Stimulated activated CD4-positive, alpha-beta T cell treated with anti-CD3 and anti-CD28 coated beads, TNF-alpha, amount 100 ng/mL, for 48 hours (primary cell): ENCODE measurements at regions not wholly inside any gene's neighbourhood (a gene's known extent, or its start where the extent isn't known, plus 50 kb on each side); places are given as distances from the start of the nearest gene placed in this dataset.

Source experiments
- DNase-seq, 3 donors: peaks; one replicate each; pipeline ENCODE4 v3.0.0-alpha.2; 2020; ENCODE audit warnings: low read depth in 3 of 3

- no peak for DNase-seq
Measured at GRCh38 chr16:50469744-50470321, 78.4 kb upstream of the NKD1 start.

GRCh38 chr16:50469121-50469743, 79.0 kb upstream of the NKD1 start:
- no peak for DNase-seq

GRCh38 chr16:50468749-50469078, 79.5 kb upstream of the NKD1 start:
- no peak for DNase-seq

GRCh38 chr16:50467943-50468748, 80.0 kb upstream of the NKD1 start:
- DNase-seq: peak in 1 of 3 donors; percentile 14

GRCh38 chr16:50467559-50467942, 80.6 kb upstream of the NKD1 start:
- DNase-seq: no peak

GRCh38 chr16:50466170-50466569, 82.0 kb upstream of the NKD1 start:
- no peak for DNase-seq

- no peak for DNase-seq
Measured at GRCh38 chr16:50464325-50465290, 83.6 kb upstream of the NKD1 start.

GRCh38 chr16:50463581-50464324, 84.4 kb upstream of the NKD1 start:
- no peak for DNase-seq

GRCh38 chr16:50462793-50463507, 85.2 kb upstream of the NKD1 start:
- DNase-seq: no peak

GRCh38 chr16:50461400-50461760, 86.8 kb upstream of the NKD1 start:
- DNase-seq: no peak

GRCh38 chr16:50460538-50461399, 87.4 kb upstream of the NKD1 start:
- DNase-seq: no peak

GRCh38 chr16:50459496-50460080, 88.6 kb upstream of the NKD1 start:
- DNase-seq: no peak

- no peak for DNase-seq
Measured at GRCh38 chr16:50458667-50459495, 89.3 kb upstream of the NKD1 start.

- DNase-seq: no peak
Measured at GRCh38 chr16:50457979-50458491, 89.2 kb upstream of the BRD7 start.

- DNase-seq: no peak
Measured at GRCh38 chr16:50457423-50457822, 88.6 kb upstream of the BRD7 start.

GRCh38 chr16:50455288-50455845, 86.6 kb upstream of the BRD7 start:
- DNase-seq: no peak

- DNase-seq: no peak
Measured at GRCh38 chr16:50453446-50453845, 84.7 kb upstream of the BRD7 start.

- no peak for DNase-seq
Measured at GRCh38 chr16:50451951-50452508, 83.2 kb upstream of the BRD7 start.
